ENCODE measurements at regions not wholly inside any gene's neighbourhood (a gene's known extent, or its start where the extent isn't known, plus 50 kb on each side); places are given as distances from the start of the nearest gene placed in this dataset.

DNA sequence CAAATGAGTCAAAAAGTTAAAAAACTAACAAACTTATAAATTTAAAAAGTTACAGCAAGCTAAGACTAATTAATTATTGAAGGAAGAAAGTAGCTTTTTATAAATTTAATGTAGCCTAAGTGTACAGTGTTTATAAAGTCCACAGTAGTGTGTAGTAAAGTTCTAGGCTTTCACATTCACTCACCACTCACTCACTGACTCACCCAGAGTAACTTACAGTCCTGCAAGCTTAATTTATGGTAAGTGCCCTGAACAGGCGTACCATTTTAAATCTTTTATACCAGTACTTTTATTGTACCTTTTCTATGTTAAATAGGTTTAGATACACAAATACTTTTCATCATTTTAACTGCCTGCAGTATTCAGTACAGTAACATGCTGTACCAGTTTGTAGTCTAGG is 80.0 kb upstream of the C9orf72 start:
- Histone ChIP-seq H3K9ac (ENCODE audit: low read depth in 2 of 2, low read length in 2 of 2) (no peak overlapping the region), H3K4me3 (no peak overlapping the region), H3K27ac (no peak overlapping the region), H3K27me3 (no peaks in the 10 kb centered on the region), H3K9me3 (no peaks in the 10 kb centered on the region), H3K4me1 (no peaks in the 10 kb centered on the region), H3K36me3 (no peaks in the 10 kb centered on the region)
- no peak for DNase-seq
- intact Hi-C loops (cut with DNase I) = no loop called here
- TF ChIP-seq, protein P1, sequence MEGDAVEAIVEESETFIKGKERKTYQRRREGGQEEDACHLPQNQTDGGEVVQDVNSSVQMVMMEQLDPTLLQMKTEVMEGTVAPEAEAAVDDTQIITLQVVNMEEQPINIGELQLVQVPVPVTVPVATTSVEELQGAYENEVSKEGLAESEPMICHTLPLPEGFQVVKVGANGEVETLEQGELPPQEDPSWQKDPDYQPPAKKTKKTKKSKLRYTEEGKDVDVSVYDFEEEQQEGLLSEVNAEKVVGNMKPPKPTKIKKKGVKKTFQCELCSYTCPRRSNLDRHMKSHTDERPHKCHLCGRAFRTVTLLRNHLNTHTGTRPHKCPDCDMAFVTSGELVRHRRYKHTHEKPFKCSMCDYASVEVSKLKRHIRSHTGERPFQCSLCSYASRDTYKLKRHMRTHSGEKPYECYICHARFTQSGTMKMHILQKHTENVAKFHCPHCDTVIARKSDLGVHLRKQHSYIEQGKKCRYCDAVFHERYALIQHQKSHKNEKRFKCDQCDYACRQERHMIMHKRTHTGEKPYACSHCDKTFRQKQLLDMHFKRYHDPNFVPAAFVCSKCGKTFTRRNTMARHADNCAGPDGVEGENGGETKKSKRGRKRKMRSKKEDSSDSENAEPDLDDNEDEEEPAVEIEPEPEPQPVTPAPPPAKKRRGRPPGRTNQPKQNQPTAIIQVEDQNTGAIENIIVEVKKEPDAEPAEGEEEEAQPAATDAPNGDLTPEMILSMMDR (IDR thresholded peaks at IDR 0.05) = no peak

DNA sequence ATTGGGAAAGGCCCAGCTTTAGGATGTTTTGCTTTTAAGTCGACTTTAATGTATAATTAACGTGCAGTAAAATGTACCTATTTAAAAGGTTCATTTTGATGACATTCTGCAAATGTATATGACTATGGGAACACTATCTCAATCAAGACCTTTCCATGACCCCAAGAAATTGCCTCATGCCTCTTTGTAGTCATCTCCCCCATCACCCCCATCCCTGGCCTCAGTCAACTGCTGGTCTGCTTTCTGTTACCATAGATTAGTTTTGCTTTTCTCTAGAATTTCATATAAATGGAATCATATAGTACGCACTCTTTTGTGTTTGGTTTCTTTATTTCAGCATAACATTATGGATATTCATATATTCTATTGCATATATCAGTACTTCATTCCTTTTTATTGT is 80.7 kb upstream of the C9orf72 start:
- no peak for DNase-seq
- no peaks in the 10 kb centered on the region for H3K4me1 ChIP-seq
- TF ChIP-seq, protein P1 (IDR thresholded peaks at IDR 0.05) = no peak
- intact Hi-C loops (cut with DNase I) = no loop called here
- no peak overlapping the region for H3K27ac ChIP-seq
- H3K9ac ChIP-seq (ENCODE audit: low read depth in 2 of 2, low read length in 2 of 2) = no peak overlapping the region
- no peak overlapping the region for H3K4me3 ChIP-seq
- H3K36me3 ChIP-seq = no peaks in the 10 kb centered on the region
- H3K27me3 ChIP-seq = no peaks in the 10 kb centered on the region
- no peaks in the 10 kb centered on the region for H3K9me3 ChIP-seq

DNA sequence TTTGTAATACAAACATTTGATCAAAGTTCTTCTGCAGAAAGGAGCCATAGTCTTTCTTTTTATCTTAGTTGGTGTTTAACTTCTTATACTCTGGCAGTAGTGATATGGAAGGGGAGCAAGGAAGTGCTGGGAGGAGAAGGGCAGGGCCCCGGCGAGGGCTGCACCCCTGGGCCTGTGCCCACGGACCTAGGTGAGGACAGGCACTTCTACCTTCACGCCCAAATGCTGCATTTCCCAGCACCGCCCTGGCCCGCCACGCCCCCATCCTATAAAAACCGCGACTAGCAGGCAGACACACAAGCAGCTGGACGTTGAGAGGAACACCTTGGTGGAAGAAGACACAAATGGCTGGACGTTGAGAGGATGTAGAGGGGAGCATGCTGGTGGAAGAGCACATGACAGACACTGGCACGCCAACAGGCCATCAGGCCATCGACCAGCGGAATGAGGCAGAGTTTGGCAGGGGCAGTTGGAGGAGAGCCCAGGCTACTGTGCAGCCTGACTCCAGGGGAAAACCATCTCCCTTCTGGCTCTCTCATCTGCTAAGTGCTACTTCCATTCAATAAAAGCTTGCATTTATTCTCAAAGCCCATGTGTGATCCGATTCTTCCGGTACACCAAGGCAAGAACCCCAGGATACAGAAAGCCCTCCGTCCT is 81.5 kb upstream of the C9orf72 start:
- Histone ChIP-seq H3K9me3 (no peaks in the 10 kb centered on the region), H3K27ac (no peak overlapping the region), H3K9ac (ENCODE audit: low read depth in 2 of 2, low read length in 2 of 2) (no peak overlapping the region), H3K36me3 (no peaks in the 10 kb centered on the region), H3K27me3 (no peaks in the 10 kb centered on the region), H3K4me3 (no peak overlapping the region), H3K4me1 (no peaks in the 10 kb centered on the region)
- intact Hi-C loops (cut with DNase I) = no loop called here
- TF ChIP-seq, protein P1 (IDR thresholded peaks at IDR 0.05) = no peak
- DNase-seq = peak; percentile 68

DNA sequence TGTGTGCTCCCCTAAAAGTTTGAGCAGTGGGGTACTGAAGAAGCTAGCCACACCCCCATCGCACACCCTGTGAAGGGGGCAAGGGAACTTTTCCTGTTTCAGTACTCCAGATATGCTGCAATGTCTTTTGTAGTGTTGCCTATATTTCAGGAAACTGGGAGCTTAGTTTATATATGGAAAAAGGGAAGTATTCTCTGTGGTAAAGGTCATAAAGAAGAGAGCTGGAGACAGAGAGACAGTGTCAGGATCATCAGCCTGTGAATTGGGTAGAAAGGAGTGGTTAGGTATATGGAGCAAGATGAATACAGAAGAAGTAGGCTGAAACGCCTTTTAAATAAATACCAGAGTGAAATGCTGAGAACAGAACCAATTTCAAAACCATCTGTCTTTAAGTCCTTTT is 82.2 kb upstream of the C9orf72 start:
- no peak for DNase-seq
- Histone ChIP-seq H3K36me3 (no peaks in the 10 kb centered on the region), H3K27ac (no peak overlapping the region), H3K27me3 (no peaks in the 10 kb centered on the region), H3K9me3 (no peaks in the 10 kb centered on the region), H3K4me1 (no peaks in the 10 kb centered on the region), H3K9ac (ENCODE audit: low read depth in 2 of 2, low read length in 2 of 2) (no peak overlapping the region), H3K4me3 (no peak overlapping the region)
- intact Hi-C loops (cut with DNase I) = no loop called here
- TF ChIP-seq, protein P1 (IDR thresholded peaks at IDR 0.05) = no peak

DNA sequence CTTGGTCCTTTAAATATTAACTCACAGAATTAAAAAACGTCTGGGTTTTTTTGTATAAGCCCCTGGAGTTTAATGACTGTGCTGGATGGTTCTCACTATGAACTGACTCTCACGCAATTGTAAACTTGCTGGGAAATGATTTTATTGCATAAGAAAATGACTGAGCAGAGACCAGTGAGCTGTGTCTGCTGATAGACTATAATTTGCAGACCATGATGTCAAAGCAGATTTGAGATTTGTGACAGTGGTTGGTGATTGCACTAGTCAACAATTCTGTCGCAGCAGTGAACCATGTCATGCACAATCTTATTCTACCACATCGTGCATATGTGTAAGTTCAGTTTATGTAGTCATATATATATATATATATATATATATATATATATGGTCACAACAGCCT is 85.7 kb upstream of the C9orf72 start:
- Histone ChIP-seq H3K27me3 (no peaks in the 10 kb centered on the region), H3K27ac (no peak overlapping the region), H3K9me3 (no peaks in the 10 kb centered on the region), H3K4me3 (no peak overlapping the region), H3K4me1 (no peaks in the 10 kb centered on the region), H3K36me3 (no peaks in the 10 kb centered on the region), H3K9ac (ENCODE audit: low read depth in 2 of 2, low read length in 2 of 2) (no peak overlapping the region)
- TF ChIP-seq, protein P1 (IDR thresholded peaks at IDR 0.05) = no peak
- intact Hi-C loops (cut with DNase I) = no loop called here
- DNase-seq = no peak
